ENCODE measurements at regions not wholly inside any gene's neighbourhood (a gene's known extent, or its start where the extent isn't known, plus 50 kb on each side); places are given as distances from the start of the nearest gene placed in this dataset.

DNA sequence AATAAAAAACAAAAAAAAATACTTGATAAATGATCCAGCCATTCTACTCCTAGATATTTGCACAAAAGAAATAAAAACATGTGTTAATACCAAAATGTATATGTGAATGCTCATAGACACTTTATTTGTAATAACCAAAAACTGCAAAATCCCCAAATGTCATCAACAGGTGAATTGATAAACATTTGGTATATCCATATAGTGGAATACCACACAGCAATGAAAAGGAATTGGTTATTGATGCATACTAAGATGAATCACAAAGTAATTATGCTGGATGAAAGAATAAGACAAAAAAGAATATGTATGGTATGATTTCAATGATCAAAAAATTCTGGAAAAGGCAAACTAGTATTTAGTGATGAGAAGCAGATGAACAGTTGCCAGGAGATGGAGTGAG lies 124.7 kb upstream of the VASH1 start:
- no peak for TF ChIP-seq POLR2A (IDR thresholded peaks at IDR 0.05)
- TF ChIP-seq, protein P1, sequence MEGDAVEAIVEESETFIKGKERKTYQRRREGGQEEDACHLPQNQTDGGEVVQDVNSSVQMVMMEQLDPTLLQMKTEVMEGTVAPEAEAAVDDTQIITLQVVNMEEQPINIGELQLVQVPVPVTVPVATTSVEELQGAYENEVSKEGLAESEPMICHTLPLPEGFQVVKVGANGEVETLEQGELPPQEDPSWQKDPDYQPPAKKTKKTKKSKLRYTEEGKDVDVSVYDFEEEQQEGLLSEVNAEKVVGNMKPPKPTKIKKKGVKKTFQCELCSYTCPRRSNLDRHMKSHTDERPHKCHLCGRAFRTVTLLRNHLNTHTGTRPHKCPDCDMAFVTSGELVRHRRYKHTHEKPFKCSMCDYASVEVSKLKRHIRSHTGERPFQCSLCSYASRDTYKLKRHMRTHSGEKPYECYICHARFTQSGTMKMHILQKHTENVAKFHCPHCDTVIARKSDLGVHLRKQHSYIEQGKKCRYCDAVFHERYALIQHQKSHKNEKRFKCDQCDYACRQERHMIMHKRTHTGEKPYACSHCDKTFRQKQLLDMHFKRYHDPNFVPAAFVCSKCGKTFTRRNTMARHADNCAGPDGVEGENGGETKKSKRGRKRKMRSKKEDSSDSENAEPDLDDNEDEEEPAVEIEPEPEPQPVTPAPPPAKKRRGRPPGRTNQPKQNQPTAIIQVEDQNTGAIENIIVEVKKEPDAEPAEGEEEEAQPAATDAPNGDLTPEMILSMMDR (IDR thresholded peaks at IDR 0.05) = no peak

All from suprapubic skin (tissue), 3 donors.